ENCODE measurements at regions not wholly inside any gene's neighbourhood (a gene's known extent, or its start where the extent isn't known, plus 50 kb on each side); places are given as distances from the start of the nearest gene placed in this dataset.

DNA sequence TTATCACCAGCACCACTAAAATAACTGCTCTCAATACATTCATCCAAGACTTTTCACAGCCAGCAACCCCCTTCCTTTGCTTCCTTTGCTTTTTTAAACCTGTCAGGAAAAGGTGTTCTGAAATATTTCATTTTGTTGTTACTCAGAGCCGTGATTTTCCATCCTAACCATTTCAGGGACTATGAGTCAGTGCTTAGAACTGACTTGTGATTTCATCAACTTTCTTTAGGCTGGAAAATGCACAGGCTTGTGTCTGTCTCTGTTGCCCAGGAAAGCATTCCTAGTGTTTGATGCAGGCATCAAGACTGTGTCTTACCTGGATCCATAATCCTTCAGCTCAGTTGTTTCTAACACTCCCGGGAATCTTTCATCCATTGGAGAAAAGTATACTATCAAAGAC lies 805.6 kb downstream of the BRINP1 start:
- no peak overlapping the region for H3K4me3 ChIP-seq (ENCODE audit: low read depth, low read length)
- no peak overlapping the region for H3K27ac ChIP-seq (ENCODE audit: extremely low read depth, low read depth, low read length)
- ChIA-PET POLR2A (no interaction called here), CTCF (interaction anchor here (0.6 to 0.7 kb wide), 2 partner anchors 41 to 324 kb away, joined by 3 to 4 read pairs; no protein-coding TSS in a partner anchor)
- H3K36me3 ChIP-seq (ENCODE audit: control insufficient read depth in 2 of 2, insufficient read depth in 1 of 2, low read length in 2 of 2): no peaks in the 10 kb centered on the region
- no peak for TF ChIP-seq ZNF792 (tag by site-specific recombination; IDR thresholded peaks at IDR 0.05)
- no peaks in the 10 kb centered on the region for H3K9me3 ChIP-seq (ENCODE audit: control insufficient read depth, insufficient read depth, low read depth, low read length)
- H3K4me1 ChIP-seq (ENCODE audit: control insufficient read depth, insufficient read depth, low read length): no peaks in the 10 kb centered on the region

DNA sequence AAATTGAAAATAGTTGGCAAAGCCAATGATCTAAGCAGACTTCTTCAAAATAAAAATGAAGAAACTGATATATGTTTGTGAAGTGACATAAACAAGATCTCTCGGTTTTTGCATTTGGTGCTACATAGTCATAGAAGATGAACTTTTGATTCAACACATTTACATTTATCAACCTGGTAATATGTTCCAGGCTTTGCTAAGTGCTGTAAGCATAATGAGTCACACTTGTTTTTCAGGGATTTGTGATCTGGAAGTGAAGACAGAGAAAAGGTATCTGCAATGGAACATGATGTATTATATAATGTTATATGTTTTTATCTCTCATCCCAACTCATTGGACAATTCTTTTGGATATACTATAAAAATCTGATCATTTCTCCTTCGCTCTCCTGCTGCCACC lies 801.4 kb downstream of the BRINP1 start:
- Histone ChIP-seq H3K27ac (ENCODE audit: extremely low read depth, low read depth, low read length) (no peak overlapping the region), H3K36me3 (ENCODE audit: control insufficient read depth in 2 of 2, insufficient read depth in 1 of 2, low read length in 2 of 2) (no peaks in the 10 kb centered on the region), H3K9me3 (ENCODE audit: control insufficient read depth, insufficient read depth, low read depth, low read length) (no peaks in the 10 kb centered on the region), H3K4me3 (ENCODE audit: low read depth, low read length) (no peak overlapping the region), H3K4me1 (ENCODE audit: control insufficient read depth, insufficient read depth, low read length) (no peaks in the 10 kb centered on the region)
- ChIA-PET CTCF (no interaction called here), POLR2A (no interaction called here)
- TF ChIP-seq ZSCAN5A (tag by site-specific recombination; IDR thresholded peaks at IDR 0.05) (no peak), ZFHX2 (tag by site-specific recombination; conservative IDR thresholded peaks at IDR 0.05) (no peak)

DNA sequence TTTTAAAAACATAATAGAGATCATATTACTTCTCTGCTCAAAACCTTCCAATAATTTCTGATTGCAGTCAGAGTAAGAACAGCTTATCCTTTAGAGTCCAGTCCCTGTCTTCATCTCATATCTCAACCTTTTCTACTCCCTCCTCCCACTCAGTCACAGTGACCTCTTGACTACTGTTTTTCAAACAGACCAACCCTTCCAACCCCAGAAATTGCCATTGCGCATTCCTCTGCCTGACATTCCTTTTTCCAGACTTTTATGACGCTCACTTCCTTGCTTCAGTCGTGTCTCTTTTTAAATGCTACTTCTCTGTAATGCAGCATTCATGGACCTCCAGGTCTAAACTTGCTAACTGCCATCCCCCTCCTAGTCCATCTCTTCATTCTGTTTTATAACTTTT lies 800.5 kb downstream of the BRINP1 start:
- Histone ChIP-seq H3K36me3 (ENCODE audit: control insufficient read depth in 2 of 2, insufficient read depth in 1 of 2, low read length in 2 of 2) (no peaks in the 10 kb centered on the region), H3K4me3 (ENCODE audit: low read depth, low read length) (no peak overlapping the region), H3K4me1 (ENCODE audit: control insufficient read depth, insufficient read depth, low read length) (no peaks in the 10 kb centered on the region), H3K9me3 (ENCODE audit: control insufficient read depth, insufficient read depth, low read depth, low read length) (no peaks in the 10 kb centered on the region), H3K27ac (ENCODE audit: extremely low read depth, low read depth, low read length) (no peak overlapping the region)
- TF ChIP-seq, protein P1, sequence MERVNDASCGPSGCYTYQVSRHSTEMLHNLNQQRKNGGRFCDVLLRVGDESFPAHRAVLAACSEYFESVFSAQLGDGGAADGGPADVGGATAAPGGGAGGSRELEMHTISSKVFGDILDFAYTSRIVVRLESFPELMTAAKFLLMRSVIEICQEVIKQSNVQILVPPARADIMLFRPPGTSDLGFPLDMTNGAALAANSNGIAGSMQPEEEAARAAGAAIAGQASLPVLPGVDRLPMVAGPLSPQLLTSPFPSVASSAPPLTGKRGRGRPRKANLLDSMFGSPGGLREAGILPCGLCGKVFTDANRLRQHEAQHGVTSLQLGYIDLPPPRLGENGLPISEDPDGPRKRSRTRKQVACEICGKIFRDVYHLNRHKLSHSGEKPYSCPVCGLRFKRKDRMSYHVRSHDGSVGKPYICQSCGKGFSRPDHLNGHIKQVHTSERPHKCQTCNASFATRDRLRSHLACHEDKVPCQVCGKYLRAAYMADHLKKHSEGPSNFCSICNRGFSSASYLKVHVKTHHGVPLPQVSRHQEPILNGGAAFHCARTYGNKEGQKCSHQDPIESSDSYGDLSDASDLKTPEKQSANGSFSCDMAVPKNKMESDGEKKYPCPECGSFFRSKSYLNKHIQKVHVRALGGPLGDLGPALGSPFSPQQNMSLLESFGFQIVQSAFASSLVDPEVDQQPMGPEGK (tag by site-specific recombination; IDR thresholded peaks at IDR 0.05): no peak
- no peak for TF ChIP-seq BCL11B (tag by site-specific recombination; IDR thresholded peaks at IDR 0.05; ENCODE audit: low read depth)
- no peak for TF ChIP-seq ZNF335 (tag by site-specific recombination; conservative IDR thresholded peaks at IDR 0.05)
- no peak for TF ChIP-seq ZSCAN16 (tag by site-specific recombination; IDR thresholded peaks at IDR 0.05)
- ChIA-PET CTCF (no interaction called here), POLR2A (no interaction called here)

- ChIA-PET POLR2A (no interaction called here), CTCF (interaction anchor here (0.7 kb wide), 1 partner anchor 404 kb away, joined by 5 read pairs; no protein-coding TSS in a partner anchor)
- Histone ChIP-seq H3K36me3 (ENCODE audit: control insufficient read depth in 2 of 2, insufficient read depth in 1 of 2, low read length in 2 of 2) (no peaks in the 10 kb centered on the region), H3K9me3 (ENCODE audit: control insufficient read depth, insufficient read depth, low read depth, low read length) (no peaks in the 10 kb centered on the region), H3K4me1 (ENCODE audit: control insufficient read depth, insufficient read depth, low read length) (no peaks in the 10 kb centered on the region), H3K4me3 (ENCODE audit: low read depth, low read length) (no peak overlapping the region), H3K27ac (ENCODE audit: extremely low read depth, low read depth, low read length) (no peak overlapping the region)
- TF ChIP-seq, protein P2, sequence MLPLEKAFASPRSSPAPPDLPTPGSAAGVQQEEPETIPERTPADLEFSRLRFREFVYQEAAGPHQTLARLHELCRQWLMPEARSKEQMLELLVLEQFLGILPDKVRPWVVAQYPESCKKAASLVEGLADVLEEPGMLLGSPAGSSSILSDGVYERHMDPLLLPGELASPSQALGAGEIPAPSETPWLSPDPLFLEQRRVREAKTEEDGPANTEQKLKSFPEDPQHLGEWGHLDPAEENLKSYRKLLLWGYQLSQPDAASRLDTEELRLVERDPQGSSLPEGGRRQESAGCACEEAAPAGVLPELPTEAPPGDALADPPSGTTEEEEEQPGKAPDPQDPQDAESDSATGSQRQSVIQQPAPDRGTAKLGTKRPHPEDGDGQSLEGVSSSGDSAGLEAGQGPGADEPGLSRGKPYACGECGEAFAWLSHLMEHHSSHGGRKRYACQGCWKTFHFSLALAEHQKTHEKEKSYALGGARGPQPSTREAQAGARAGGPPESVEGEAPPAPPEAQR (tag by site-specific recombination; IDR thresholded peaks at IDR 0.05): no peak
- no peak for TF ChIP-seq OSR2 (tag by site-specific recombination; IDR thresholded peaks at IDR 0.05)
- TF ChIP-seq ZNF530 (tag by site-specific recombination; IDR thresholded peaks at IDR 0.05; ENCODE audit: low read depth): no peak
- TF ChIP-seq HOXD13 (CRISPR knock-in tag; IDR thresholded peaks at IDR 0.05; ENCODE audit: borderline replicate concordance): no peak
- TF ChIP-seq FEZF1 (tag by site-specific recombination; IDR thresholded peaks at IDR 0.05): no peak
- TF ChIP-seq, protein P3, sequence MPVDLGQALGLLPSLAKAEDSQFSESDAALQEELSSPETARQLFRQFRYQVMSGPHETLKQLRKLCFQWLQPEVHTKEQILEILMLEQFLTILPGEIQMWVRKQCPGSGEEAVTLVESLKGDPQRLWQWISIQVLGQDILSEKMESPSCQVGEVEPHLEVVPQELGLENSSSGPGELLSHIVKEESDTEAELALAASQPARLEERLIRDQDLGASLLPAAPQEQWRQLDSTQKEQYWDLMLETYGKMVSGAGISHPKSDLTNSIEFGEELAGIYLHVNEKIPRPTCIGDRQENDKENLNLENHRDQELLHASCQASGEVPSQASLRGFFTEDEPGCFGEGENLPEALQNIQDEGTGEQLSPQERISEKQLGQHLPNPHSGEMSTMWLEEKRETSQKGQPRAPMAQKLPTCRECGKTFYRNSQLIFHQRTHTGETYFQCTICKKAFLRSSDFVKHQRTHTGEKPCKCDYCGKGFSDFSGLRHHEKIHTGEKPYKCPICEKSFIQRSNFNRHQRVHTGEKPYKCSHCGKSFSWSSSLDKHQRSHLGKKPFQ (tag by site-specific recombination; IDR thresholded peaks at IDR 0.05): no peak
- no peak for TF ChIP-seq ZNF214 (tag by site-specific recombination; IDR thresholded peaks at IDR 0.05; ENCODE audit: borderline replicate concordance)
- no peak for TF ChIP-seq ZBTB48 (tag by site-specific recombination; IDR thresholded peaks at IDR 0.05)
- TF ChIP-seq, protein P4, sequence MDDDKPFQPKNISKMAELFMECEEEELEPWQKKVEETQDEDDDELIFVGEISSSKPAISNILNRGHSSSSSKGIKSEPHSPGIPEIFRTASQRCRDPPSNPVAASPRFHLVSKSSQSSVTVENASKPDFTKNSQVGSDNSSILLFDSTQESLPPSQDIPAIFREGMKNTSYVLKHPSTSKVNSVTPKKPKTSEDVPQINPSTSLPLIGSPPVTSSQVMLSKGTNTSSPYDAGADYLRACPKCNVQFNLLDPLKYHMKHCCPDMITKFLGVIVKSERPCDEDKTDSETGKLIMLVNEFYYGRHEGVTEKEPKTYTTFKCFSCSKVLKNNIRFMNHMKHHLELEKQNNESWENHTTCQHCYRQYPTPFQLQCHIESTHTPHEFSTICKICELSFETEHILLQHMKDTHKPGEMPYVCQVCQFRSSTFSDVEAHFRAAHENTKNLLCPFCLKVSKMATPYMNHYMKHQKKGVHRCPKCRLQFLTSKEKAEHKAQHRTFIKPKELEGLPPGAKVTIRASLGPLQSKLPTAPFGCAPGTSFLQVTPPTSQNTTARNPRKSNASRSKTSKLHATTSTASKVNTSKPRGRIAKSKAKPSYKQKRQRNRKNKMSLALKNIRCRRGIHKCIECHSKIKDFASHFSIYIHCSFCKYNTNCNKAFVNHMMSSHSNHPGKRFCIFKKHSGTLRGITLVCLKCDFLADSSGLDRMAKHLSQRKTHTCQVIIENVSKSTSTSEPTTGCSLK (tag by site-specific recombination; IDR thresholded peaks at IDR 0.05): no peak
- no peak for TF ChIP-seq ZNF354C (tag by site-specific recombination; IDR thresholded peaks at IDR 0.05; ENCODE audit: borderline replicate concordance, low read depth)
- TF ChIP-seq ZNF140 (tag by site-specific recombination; IDR thresholded peaks at IDR 0.05): no peak
- TF ChIP-seq ZNF16 (tag by site-specific recombination; IDR thresholded peaks at IDR 0.05; ENCODE audit: low read depth): no peak
- TF ChIP-seq ZNF629 (tag by site-specific recombination; IDR thresholded peaks at IDR 0.05): no peak
- TF ChIP-seq ZFP69B (tag by site-specific recombination; IDR thresholded peaks at IDR 0.05): no peak
Observed at GRCh38 chr9:118569148-118569547, 800.1 kb downstream of the BRINP1 start.

Data from HEK293 (cell line).